HG02763 (cell line): ENCODE measurements at regions not wholly inside any gene's neighbourhood (a gene's known extent, or its start where the extent isn't known, plus 50 kb on each side); places are given as distances from the start of the nearest gene placed in this dataset.
"Not testable (repeated sequence)": the region's sequence is repeated elsewhere in the genome, so short reads cannot be mapped to it uniquely, and the experiment has no call there.

Experiments
- ATAC-seq: cut with Tn5 transposase; IDR thresholded peaks from one replicate; pipeline ENCODE4 v1.9.1; 2021; ENCODE audit warnings: mild to moderate bottlenecking, moderate library complexity; ENCODE audit not compliant: unreplicated experiment

DNA sequence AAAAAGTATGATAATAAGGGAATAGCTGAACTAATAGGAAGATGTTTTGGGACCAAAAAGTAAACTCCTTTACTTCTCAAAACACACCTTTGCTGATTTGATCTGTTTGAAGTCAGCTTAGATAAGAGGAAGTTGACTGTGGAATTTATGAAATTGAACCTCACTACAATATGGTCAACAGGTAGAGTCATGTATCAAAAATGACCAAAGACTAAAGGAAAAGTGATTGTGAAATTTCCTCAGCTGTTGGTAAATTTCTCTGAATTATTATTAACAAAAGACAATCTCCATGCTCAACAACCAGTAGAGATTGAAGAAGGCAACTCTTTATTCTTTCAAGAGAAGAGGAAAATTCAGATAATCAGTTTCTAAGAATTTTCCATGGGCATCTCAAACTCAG, 826.5 kb downstream of the KCNA4 start:
- ATAC-seq, result no peak

DNA sequence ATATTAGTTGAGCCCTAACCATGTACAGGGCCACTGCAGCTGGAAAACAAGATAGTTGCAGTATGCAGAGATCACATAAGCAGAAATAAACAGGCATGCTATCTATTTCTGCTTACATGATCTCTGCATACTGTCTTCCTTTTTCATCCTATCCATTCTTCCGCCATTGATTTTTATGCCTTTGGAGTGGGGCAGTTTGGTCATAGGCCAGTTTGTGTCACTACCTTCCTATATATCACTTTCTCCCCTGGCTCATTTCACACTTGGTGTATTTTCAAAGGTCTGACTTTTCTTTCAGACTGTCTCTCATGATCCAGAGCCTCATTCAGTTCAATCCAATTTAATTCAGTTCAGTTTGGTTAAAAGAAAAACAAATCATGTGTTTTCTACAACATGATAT, 829.6 kb downstream of the KCNA4 start:
- no peak for ATAC-seq

DNA sequence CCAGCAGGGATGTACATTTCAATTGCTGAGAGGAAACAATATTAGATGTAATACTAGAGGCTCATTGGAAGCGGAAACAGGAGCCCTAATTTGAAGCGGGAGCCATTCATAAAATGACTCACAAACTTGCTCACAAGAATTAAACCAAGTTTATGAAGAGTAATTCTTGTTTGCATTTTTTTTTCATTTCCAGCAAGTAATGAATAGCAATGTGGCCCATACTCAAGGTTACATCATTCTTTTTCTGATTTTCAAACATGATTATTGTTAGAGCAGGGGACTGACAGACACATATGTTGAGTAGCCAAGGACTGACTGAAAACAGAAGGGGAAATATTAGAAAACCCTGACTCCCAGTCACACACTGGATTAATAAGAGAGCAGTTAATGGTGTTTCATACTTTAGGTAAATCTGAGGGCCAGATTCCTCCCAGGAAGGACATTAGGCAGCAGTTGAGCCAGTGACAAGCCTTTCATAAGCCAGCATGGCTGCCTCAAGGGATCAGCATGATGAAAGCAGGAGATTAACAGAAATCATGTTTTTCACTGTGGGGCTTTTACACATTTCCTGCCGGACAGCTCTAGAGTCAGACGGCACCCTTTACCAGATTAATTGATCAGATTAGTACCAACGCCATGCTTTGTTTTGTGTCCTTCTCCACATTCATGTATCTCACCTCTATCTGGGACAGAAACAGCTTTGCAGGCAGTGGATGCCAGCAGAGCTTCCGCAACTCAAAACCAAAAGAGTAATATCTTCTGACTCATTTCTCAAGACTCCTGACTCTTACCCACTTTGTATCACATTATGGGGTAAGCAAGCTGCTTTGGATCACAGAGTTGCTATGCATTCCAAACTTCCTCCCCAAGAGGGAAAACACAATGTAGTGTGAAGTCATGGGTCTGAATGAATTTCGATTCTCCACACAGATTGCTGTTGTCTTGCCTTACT, 831.6 kb downstream of the KCNA4 start:
- ATAC-seq, result no peak

DNA sequence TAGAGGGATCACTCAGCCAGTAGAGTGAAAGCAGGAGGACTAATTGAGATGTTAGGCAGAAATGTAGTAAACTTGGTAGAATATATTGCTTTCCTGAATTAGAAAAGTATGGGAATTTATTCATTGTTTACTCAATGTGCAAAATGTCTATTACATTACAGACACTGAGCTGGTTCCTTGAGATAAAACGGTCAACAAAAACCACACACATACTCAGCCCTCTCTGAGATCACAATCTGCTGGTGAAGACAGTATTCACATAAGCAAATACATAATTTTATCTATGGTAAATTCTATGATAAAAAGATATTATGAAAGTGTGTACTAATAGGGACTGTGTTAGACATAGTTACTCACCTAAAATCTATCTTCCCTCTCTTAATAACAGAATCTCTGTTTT, 833.5 kb downstream of the KCNA4 start:
- ATAC-seq, result no peak

DNA sequence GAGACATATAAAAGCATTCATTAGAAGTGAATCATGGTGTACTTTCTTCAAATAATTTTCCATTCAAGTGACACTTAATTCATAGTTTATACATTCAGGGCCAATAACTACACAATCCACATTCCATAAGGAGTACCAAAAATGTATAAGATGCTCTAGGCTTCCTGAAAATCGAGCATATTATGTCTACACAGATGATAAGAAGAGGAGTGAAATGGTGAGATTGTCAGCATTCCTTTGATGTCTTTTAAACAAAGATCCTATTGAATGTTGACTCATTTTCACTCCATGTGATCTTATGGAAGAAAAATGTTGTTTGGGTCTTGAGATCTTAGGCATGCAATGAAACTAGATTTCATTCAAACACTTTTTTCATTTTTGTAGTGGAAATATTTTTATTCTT, 843.2 kb downstream of the KCNA4 start:
- no peak for ATAC-seq

DNA sequence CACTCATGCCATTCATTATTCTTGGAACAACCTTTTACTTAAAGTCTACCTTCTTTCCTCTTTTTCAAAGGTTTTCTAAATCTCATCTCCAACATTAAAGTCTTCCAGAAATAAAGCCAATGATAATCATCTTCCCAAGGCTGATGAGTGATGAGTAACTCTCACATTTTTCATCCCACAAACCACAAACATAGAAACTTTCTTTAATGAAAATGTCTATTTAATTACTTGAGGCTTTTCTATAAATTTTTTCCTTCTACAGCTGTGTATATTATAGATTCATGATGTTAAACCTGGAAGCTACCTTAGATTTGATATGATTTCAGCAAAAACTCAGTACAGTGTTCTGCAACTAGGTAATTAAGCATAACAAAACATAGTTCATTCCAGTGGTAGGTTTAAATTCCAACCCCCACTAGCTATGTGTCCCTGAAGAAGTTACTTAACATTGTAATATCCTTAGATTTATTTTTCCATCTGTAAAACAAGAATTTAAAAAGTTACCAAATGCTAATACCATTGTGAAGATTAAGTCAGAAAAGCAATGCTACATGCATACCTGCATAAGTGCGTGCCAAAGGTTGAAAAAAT, 845.4 kb downstream of the KCNA4 start:
- no peak for ATAC-seq

DNA sequence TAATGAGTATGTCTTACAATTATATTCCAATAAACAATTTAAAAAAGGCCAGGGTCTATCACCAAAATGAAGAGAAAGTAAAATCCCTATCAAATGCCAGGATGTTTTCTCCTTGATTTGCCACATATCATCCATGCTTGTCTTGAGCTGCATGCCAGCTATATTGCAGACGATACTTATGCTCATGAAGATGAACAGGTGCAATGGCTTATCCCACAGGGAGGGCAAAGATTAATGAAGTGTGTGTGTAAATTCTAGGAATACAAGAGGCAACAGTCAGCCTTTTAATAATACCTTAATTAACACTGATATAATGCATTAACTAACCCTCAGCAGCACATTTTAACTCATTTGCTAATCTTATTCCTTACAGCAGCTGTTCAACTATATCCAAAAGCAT, 850.5 kb downstream of the KCNA4 start:
- no peak for ATAC-seq

DNA sequence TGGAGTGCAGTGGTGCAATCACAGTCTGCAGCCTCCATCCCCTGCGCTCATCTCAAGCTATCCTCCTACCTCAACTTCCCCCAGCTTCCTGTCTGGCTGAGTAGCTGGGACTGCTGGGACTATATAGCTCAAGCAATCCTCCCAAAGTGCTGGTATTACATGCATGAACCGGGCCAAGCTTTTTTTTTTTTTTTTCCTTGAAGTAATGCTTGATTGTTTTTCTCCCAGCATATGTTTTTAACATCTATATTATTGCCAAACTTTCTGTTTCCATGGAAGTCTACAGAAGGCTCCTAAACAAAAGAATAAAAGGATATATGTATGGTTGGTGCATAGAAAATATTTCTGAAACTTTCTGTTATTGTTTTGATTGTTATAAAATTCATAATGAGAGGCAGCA, 853.6 kb downstream of the KCNA4 start:
- no peak for ATAC-seq

DNA sequence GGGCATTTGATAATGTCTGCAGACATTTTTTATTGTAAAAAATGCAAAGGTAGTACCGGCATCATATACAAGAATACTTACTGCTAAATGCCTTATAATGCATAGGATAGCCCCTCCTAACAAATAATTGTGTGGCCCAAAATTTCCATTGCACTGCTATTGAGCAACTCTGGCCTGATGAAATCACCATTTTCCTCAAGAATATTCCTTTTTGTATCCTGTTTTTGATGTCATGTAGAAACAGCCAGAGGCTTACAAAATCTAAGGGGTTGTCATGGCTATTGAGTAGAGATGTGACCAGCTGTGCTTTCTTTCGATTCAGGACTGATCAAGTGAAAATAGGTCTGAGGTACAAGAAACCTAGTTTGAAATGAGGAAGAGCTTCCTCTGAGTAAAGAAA, 854.3 kb downstream of the KCNA4 start:
- no peak for ATAC-seq

DNA sequence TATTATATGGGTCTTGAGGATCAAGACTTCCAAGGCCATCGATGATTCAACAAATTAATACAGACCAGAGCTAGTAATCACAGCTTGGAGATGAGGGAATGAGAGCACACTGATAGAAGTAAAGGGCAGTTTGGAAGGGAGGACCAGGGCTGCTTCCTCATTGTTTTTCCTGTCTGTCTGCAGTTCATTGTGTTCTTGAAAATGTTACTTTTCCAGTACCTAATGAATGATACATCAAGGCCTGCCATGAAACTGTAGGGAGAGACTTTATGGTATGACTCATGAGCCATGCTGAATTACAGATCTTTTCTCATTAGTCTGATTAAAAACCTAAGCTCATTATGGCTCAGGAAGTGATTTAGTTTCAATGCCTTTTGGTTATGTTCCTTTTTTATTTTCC, 855.6 kb downstream of the KCNA4 start:
- no peak for ATAC-seq

DNA sequence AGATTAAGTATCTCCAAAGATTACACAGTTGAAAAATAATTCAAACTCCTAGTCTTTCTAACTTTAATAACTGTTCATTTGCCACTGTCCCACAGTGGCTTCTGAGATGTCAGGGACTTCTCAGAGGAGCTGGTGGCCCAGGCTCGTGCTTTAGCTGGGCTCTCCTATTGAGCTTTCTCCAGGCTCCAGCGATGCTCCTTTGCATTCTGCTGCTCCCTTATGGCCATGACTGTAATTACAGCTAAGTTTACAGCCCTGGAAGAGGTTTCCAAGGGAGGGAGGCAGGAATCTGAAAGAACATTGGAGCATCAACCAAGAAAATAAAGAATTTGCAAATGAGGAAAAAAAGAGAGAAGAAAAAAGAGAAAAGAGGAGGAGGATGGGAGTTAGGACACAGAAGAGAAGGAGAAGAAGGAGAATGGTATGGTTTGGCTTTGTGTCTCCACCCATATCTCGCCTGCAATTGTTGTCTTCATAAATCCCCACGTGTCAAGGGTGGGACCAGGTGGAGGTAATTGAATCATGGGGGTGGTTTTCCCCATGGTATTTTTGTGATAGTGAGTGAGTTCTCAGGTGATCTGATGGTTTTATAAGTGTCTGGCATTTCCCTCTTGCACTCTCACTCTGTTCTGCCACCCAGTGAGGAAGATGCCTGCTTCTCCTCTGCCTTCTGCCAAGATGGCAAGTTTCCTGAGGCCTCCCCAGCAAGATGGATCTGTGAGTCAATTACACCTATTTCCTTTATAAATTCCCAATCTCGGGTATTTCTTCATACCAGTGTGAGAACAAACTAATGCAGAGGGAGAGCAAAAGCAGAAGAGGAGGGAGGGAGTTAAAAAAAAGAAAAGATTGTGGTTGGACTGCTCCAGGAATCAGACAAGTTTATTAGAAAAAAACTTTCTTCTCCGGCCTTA, 857.0 kb downstream of the KCNA4 start:
- ATAC-seq, result peak; percentile 76

DNA sequence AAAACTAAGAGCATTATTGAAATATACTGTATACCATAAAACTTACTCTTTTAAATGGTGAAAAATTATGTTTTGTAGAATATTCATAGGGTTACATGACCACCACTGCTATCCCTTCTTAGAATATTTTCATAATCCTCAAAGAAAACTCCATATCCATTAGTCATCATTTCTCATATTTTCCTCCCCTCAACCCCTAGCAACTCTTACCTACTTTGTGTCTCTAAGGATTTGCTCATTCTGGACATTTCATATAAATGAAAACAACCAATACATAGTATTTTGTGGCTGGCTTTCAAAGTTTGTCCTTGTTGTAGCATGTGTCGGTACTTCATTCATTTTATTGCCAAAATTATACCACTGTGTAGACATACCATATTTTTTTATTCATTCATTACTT, 863.8 kb downstream of the KCNA4 start:
- no peak for ATAC-seq

DNA sequence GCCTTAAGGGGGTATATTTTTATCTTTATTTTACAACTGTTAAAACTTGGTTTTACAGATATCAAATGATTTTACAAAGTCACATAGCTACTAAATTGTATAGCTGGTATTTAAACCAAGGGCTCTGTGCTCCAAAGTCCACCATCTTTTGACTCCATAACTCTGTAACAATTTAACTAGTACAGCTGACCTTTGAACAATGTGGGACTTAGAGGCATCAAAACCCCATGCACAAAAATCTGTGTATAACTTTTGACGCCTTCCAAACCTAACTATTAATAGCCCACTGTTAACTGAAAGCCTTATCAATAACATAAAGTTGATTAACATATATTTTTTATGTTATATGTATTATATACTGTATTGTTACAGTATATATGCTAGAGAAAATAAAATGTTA, 874.3 kb downstream of the KCNA4 start:
- not testable (repeated sequence) for ATAC-seq

DNA sequence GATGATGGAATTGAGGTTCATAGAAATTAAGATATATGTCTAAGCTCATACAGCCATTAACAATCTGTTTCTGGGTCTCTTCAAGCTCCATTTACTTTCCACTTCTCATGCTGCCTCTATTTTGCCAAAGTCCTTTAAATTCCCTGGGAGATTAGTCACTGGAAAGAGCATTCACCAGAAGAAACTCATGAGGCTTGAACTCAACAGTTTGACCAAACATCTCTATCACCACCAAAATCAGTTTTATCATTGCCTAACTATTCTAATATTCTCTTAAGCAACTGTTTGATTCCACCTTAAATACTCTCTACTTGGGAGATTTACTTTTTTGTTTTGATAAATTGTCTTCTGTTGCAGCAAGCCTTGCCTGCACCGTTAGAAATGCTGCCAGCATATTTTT, 881.3 kb downstream of the KCNA4 start:
- ATAC-seq, result no peak

DNA sequence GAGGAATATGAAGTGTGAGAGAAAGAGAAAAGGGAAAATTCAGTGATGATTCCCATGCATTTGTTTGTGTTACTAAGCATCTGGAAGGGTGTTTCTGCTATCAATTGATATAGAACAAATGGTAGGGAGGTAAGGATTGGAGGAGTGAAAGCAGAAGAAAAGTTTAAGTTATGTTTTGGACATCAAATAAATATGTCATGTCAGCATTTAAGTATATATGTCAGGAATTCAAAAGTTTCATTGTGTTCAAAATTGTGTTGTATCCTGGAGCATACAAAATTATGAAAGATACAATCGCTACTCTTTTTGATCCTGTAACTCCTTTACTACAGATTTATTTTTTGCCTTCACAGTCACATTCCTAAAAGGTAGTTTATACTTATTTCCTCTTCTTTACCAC, 885.8 kb downstream of the KCNA4 start:
- ATAC-seq, result no peak

DNA sequence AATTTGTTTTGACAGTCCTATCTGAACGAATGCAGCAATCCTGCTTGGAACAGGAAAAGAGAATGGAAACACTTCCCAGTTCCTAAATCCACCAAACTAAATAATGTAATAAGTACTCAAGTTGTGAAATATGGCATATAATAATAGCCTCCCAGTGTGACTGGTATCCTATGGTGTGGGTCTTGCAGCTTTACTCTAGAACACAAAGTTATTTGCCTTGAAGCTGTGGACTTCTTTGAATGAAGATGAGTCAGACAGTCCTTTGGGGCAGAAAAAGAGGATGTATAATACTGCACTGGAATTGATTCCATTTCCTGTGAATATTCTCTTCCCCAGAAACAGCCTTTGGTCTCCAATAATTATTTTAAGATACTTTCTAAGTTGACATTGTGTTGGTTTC, 887.0 kb downstream of the KCNA4 start:
- ATAC-seq, result no peak

DNA sequence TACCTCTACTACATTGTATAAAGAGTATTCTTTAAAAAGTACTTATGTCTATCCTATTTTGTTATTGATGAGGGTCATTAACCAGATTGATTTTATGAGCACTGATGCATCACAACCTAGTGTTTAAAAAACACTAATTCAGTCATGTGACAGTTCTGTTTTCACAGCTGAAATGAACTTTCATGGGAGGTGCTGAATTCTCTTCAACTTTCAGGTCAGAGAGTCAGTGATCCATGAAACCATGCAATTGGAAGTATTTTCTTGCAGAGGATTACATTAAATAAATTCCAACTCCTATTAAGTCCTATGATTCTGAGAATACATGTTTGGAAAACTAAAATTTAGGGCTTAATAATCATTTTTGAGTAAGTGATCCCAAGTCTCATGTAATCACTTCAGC, 889.4 kb downstream of the KCNA4 start:
- no peak for ATAC-seq

DNA sequence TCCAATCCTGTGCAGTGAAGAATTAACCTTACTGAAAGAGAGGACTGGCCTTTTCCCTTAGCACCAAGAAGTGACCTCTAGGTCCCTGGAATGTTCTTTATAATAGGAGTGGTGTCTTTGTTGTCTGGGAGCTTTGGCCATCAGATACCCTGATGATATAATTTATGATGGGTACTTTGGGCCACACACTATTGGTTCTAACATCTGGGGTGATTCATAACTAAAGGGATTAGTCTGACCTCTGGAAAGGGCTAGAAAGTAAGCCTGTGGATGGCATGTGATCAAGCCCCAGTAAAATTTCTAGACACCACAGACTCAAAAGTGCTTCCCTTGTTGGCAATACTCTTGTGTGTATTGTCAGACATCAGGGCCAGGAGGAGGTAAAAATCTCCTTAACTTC, 891.2 kb downstream of the KCNA4 start:
- no peak for ATAC-seq

DNA sequence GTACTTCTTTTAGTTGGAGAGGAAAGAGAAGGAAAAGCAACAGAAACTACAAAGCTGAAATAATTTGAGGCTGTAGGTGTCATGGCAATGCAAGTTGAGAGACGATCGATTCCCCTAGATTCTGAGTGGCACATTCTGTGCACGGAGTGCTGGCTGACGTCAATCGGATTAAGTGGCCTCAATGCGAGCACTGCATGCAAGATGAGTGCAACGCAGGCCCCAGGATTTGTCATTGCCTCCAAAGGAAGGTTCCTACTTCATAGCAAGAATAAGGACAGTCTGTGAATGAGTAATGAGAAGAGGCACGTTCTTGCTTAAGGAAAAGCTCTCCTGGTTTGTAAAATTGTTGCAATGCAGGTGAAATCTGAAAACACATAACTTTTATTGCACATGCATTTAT, 892.4 kb downstream of the KCNA4 start:
- ATAC-seq, result no peak

DNA sequence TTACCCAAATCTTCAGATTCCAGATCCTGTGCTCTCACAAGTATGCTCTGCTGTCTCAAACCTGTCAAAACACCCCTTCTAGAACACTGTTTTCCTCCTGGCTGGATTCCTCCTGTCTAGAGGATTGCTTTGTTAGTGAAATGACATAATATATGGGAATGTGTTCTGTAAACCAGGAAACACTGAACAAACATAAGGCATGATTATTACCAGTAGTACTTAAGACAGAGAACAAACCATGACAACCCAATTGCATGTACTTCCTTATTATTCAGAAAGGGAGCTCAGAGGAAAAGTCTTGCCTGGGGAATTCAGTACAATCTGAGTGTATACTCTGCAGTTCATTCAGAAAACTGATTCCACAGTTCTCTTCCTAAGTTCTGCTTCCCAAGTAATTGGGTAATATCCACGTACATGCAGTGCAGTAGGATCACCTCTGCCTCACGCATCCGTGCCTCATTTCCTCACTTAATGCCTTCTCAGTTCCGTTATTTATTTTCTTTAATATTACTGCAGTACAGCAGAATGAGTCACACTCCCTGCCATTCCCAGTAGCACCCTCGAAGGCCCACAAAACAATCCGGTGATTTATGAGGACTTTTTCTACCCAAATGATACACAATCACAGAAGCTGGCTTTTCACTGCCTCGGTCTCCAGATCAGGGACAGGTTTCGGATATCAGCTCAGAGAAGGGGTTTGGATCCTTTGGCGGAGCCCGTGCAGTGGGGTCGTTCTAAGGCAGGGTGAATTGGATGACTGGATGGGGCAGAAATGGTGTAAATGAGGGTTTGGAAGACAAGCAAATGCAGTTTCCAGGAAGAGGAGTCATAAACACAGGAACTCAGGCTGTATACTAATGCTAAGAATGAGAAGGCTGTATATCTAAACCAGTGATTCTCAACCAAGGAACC, 896.9 kb downstream of the KCNA4 start:
- ATAC-seq, result no peak
